ENCODE measurements at regions not wholly inside any gene's neighbourhood (a gene's known extent, or its start where the extent isn't known, plus 50 kb on each side); places are given as distances from the start of the nearest gene placed in this dataset.

- ATAC-seq = no peak
- DNase-seq = no peak
- intact Hi-C loops (cut with DNase I) = no loop called here
- Histone ChIP-seq H3K27ac (no peak overlapping the region), H3K36me3 (no peaks in the 10 kb centered on the region), H3K4me1 (no peaks in the 10 kb centered on the region), H3K9me3 (peaks cover 0 to 2% of the 10 kb centered on the region in 2 donors), H3K4me3 (no peak overlapping the region), H3K27me3 (no peaks in the 10 kb centered on the region)
- TF ChIP-seq CTCF (IDR thresholded peaks at IDR 0.05) = no peak
These were observed 258.8 kb upstream of the GBE1 start for GRCh38 chr3:82020282-82020681.

- Histone ChIP-seq H3K4me3 (no peak overlapping the region), H3K36me3 (no peaks in the 10 kb centered on the region), H3K27ac (no peak overlapping the region), H3K9me3 (peaks cover 0 to 10% of the 10 kb centered on the region in 2 donors), H3K27me3 (no peaks in the 10 kb centered on the region), H3K4me1 (no peaks in the 10 kb centered on the region)
- DNase-seq (no peak), ATAC-seq (no peak)
- intact Hi-C loops (cut with DNase I) = no loop called here
- TF ChIP-seq CTCF (IDR thresholded peaks at IDR 0.05) = no peak
These were observed 253.8 kb upstream of the GBE1 start for GRCh38 chr3:82015241-82015640.

GRCh38 chr3:82012775-82013174 lies 251.3 kb upstream of the GBE1 start:
- TF ChIP-seq CTCF (IDR thresholded peaks at IDR 0.05) = no peak
- DNase-seq (no peak), ATAC-seq (no peak)
- no peak overlapping the region for H3K4me3 ChIP-seq
- H3K9me3 ChIP-seq = peaks cover 0 to 10% of the 10 kb centered on the region in 2 donors
- H3K27me3 ChIP-seq = no peaks in the 10 kb centered on the region
- intact Hi-C loops (cut with DNase I) = no loop called here
- no peaks in the 10 kb centered on the region for H3K4me1 ChIP-seq
- no peak overlapping the region for H3K27ac ChIP-seq
- no peaks in the 10 kb centered on the region for H3K36me3 ChIP-seq

GRCh38 chr3:82011336-82011735 lies 249.9 kb upstream of the GBE1 start:
- no peaks in the 10 kb centered on the region for H3K4me1 ChIP-seq
- no peaks in the 10 kb centered on the region for H3K27me3 ChIP-seq
- H3K27ac ChIP-seq = no peak overlapping the region
- TF ChIP-seq CTCF (IDR thresholded peaks at IDR 0.05) = no peak
- H3K4me3 ChIP-seq = no peak overlapping the region
- DNase-seq (no peak), ATAC-seq (no peak)
- intact Hi-C loops (cut with DNase I) = no loop called here
- H3K36me3 ChIP-seq = no peaks in the 10 kb centered on the region
- H3K9me3 ChIP-seq = peaks cover 0 to 16% of the 10 kb centered on the region in 2 donors

GRCh38 chr3:82005266-82005665 lies 243.8 kb upstream of the GBE1 start:
- H3K4me3 ChIP-seq = no peak overlapping the region
- no peaks in the 10 kb centered on the region for H3K4me1 ChIP-seq
- H3K27me3 ChIP-seq = no peaks in the 10 kb centered on the region
- peaks cover 0 to 8% of the 10 kb centered on the region in 2 donors for H3K9me3 ChIP-seq
- no peaks in the 10 kb centered on the region for H3K36me3 ChIP-seq
- TF ChIP-seq CTCF (IDR thresholded peaks at IDR 0.05) = no peak
- no peak overlapping the region for H3K27ac ChIP-seq
- intact Hi-C loops (cut with DNase I) = no loop called here
- ATAC-seq (no peak), DNase-seq (no peak)

Data from left lung (tissue), 4 donors.